Activated T-cell treated with anti-CD3 and anti-CD28 coated beads, Interleukin-2, amount 50 U/mL, for 1 hour (primary cell): ENCODE measurements at regions not wholly inside any gene's neighbourhood (a gene's known extent, or its start where the extent isn't known, plus 50 kb on each side); places are given as distances from the start of the nearest gene placed in this dataset.
A peak's percentile ranks its signal among the peaks of the same experiment; 100 is the strongest.

ENCODE experiments used
- DNase-seq: peaks from one replicate; pipeline ENCODE4 v3.0.0-alpha.2; 2020

GRCh38 chr1:218164111-218164929 is 120.8 kb upstream of the RRP15 start:
- DNase-seq, result no peak

GRCh38 chr1:218164930-218165700 is 120.0 kb upstream of the RRP15 start:
- peak; percentile 17 for DNase-seq

GRCh38 chr1:218165701-218166114 is 119.4 kb upstream of the RRP15 start:
- DNase-seq, result no peak

- no peak for DNase-seq
Observed at GRCh38 chr1:218166268-218166945, 118.7 kb upstream of the RRP15 start.

GRCh38 chr1:218171302-218171893 is 113.7 kb upstream of the RRP15 start:
- DNase-seq, result no peak

GRCh38 chr1:218182455-218182854 is 102.6 kb upstream of the RRP15 start:
- DNase-seq, result no peak

- DNase-seq, result no peak
Observed at GRCh38 chr1:218200979-218201378, 84.1 kb upstream of the RRP15 start.

- no peak for DNase-seq
Observed at GRCh38 chr1:218201601-218202000, 83.5 kb upstream of the RRP15 start.

- no peak for DNase-seq
Observed at GRCh38 chr1:218205721-218206120, 79.4 kb upstream of the RRP15 start.

GRCh38 chr1:218207194-218207593 is 77.9 kb upstream of the RRP15 start:
- DNase-seq, result no peak

GRCh38 chr1:218209351-218209861 is 75.7 kb upstream of the RRP15 start:
- no peak for DNase-seq

GRCh38 chr1:218211241-218211640 is 73.9 kb upstream of the RRP15 start:
- no peak for DNase-seq

- DNase-seq, result no peak
Observed at GRCh38 chr1:218217040-218217439, 68.1 kb upstream of the RRP15 start.

- no peak for DNase-seq
Observed at GRCh38 chr1:218219460-218219859, 65.6 kb upstream of the RRP15 start.

GRCh38 chr1:218224101-218224500 is 61.0 kb upstream of the RRP15 start:
- DNase-seq, result no peak

- DNase-seq, result no peak
Observed at GRCh38 chr1:218226005-218226404, 59.1 kb upstream of the RRP15 start.
